GM12878 (cell line): ENCODE measurements at regions not wholly inside any gene's neighbourhood (a gene's known extent, or its start where the extent isn't known, plus 50 kb on each side); places are given as distances from the start of the nearest gene placed in this dataset.
A peak's percentile ranks its signal among the peaks of the same experiment; 100 is the strongest.

Experiments used
- ATAC-seq: fragments of 200-7000 bp; cut with Tn5 transposase; 3 replicates; pipeline ENCODE4 v1.9.1; 2020; ENCODE audit warnings: mild to moderate bottlenecking, moderate library complexity
- BruUV-seq: library from RNA; stranded (reverse); fragments of 400-500 nt; replicated peaks from 2 replicates; lab custom pipeline; 2021; lab: Mats Ljungman, UMichigan
- CTCF ChIA-PET: fragments of 300-600 bp; sonication (Branson Sonifier 250); formaldehyde crosslinking; extraction: SDS; loops from one replicate; lab custom pipeline; 2021; ENCODE audit warnings: inconsistent platforms; lab: Yijun Ruan, JAX
- POLR2A ChIA-PET: fragments of 350-600 bp; formaldehyde crosslinking; extraction: SDS; loops from one replicate; lab custom pipeline; 2021; ENCODE audit warnings: inconsistent platforms; lab: Charles Lee
- RAD21 ChIA-PET: fragments of 300-600 bp; sonication (Branson Sonifier 250); formaldehyde crosslinking; loops from one replicate; lab custom pipeline; 2023; ENCODE audit warnings: antibody characterized with exemption; ENCODE audit not compliant: unreplicated experiment; lab: Charles Lee
- SMC1A ChIA-PET: fragments of 300-600 bp; sonication (Branson Sonifier 250); formaldehyde crosslinking; loops from one replicate; lab custom pipeline; 2023; ENCODE audit not compliant: unreplicated experiment, uncharacterized antibody; lab: Charles Lee
- DNase-seq: peaks from one replicate; pipeline ENCODE4 v3.0.0-alpha.2; 2011; ENCODE audit warnings: low read depth, low spot score
- FAIRE-seq: peaks from 3 replicates; lab custom pipeline; 2011; peaks lifted over from hg19 to GRCh38; lab: Jason Lieb, UNC
- H2AFZ ChIP-seq: 2 replicates; pipeline ENCODE4 v1.6.0; 2011; ENCODE audit warnings: low read depth, low read length, control low read depth; ENCODE audit not compliant: control insufficient read depth
- H3K27ac ChIP-seq: 2 replicates; pipeline ENCODE4 v1.5.1; 2011; ENCODE audit warnings: control low read depth; ENCODE audit not compliant: control insufficient read depth, insufficient read depth
- H3K27me3 ChIP-seq, 2 experiments: replicated peaks in 1 of 2; 2 replicates each; pipeline versions ENCODE4 v1.6.0 to v1.6.1; 2011; ENCODE audit warnings: low read length in 1 of 2; ENCODE audit not compliant: control insufficient read depth in 2 of 2, insufficient read depth in 2 of 2
- H3K36me3 ChIP-seq, 2 experiments: 2 replicates each; pipeline ENCODE4 v1.5.1; 2011; ENCODE audit warnings: low read length in 1 of 2; ENCODE audit not compliant: control insufficient read depth in 2 of 2, insufficient read depth in 2 of 2
- H3K4me1 ChIP-seq: 2 replicates; pipeline ENCODE4 v1.6.1; 2011; ENCODE audit warnings: mild to moderate bottlenecking, low read length, moderate library complexity, mixed read lengths; ENCODE audit not compliant: control insufficient read depth, insufficient read depth
- H3K4me2 ChIP-seq: 2 replicates; pipeline ENCODE4 v1.6.0; 2011; ENCODE audit warnings: control low read depth; ENCODE audit not compliant: control insufficient read depth, insufficient read depth
- H3K4me3 ChIP-seq: fragments of 200-600 bp; sonication (generic); 2 replicates; pipeline ENCODE4 v1.5.1; 2016
- H3K79me2 ChIP-seq: 2 replicates; pipeline ENCODE4 v1.6.0; 2011; ENCODE audit warnings: low read length; ENCODE audit not compliant: control insufficient read depth, insufficient read depth
- H3K9ac ChIP-seq: 2 replicates; pipeline ENCODE4 v1.8.0; 2011; ENCODE audit warnings: low read length, control low read depth, mixed read lengths; ENCODE audit not compliant: control insufficient read depth, insufficient read depth
- H3K9me3 ChIP-seq: replicated peaks from 3 replicates; pipeline ENCODE4 v1.5.1; 2011; ENCODE audit warnings: mild to moderate bottlenecking, low read length; ENCODE audit not compliant: control insufficient read depth, insufficient read depth
- H4K20me1 ChIP-seq: 2 replicates; pipeline ENCODE4 v1.6.0; 2011; ENCODE audit not compliant: control insufficient read depth, insufficient read depth
- ASH2L ChIP-seq: fragments of 300-600, 200-600 bp; sonication (generic); IDR thresholded peaks from 2 replicates; pipeline ENCODE4 v1.6.1; 2017; ENCODE audit warnings: low read depth, mild to moderate bottlenecking, borderline replicate concordance
- BMI1 ChIP-seq: fragments of 450-650 bp; IDR thresholded peaks from 2 replicates; pipeline ENCODE4 v1.6.1; 2016; ENCODE audit warnings: mild to moderate bottlenecking, moderate library complexity, borderline replicate concordance
- HCFC1 ChIP-seq: fragments of 150-350 bp; IDR thresholded peaks from 2 replicates; pipeline ENCODE4 v1.6.1; 2014; ENCODE audit warnings: low read length
- JUND ChIP-seq: IDR thresholded peaks from 2 replicates; pipeline ENCODE4 v1.6.1; 2012; ENCODE audit warnings: low read depth, mild to moderate bottlenecking, low read length, improper control_type of control experiment, moderate library complexity
- KDM1A ChIP-seq: fragments of 200-600 bp; sonication (generic); IDR thresholded peaks from 2 replicates; pipeline ENCODE4 v1.6.1; 2016; ENCODE audit warnings: borderline replicate concordance
- RAD21 ChIP-seq: IDR thresholded peaks from 2 replicates; pipeline ENCODE4 v1.6.1; 2011; ENCODE audit warnings: mild to moderate bottlenecking, low read depth, low read length, moderate library complexity; ENCODE audit not compliant: insufficient read depth
- SMAD1 ChIP-seq: fragments of 450-650 bp; IDR thresholded peaks from 2 replicates; pipeline ENCODE4 v1.6.1; 2018; ENCODE audit warnings: mild to moderate bottlenecking, low read depth; ENCODE audit not compliant: partially characterized antibody
- ZNF384 ChIP-seq: IDR thresholded peaks from 2 replicates; pipeline ENCODE4 v1.6.1; 2012; ENCODE audit warnings: low read depth, mild to moderate bottlenecking, low read length, improper control_type of control experiment, borderline replicate concordance
- WGBS: methylation state at CpG from one replicate; pipeline ENCODE4 v1.1.6; 2016; ENCODE audit warnings: low lambda C conversion rate; ENCODE audit not compliant: insufficient replicate concordance, insufficient coverage; ENCODE audit errors: missing lambda C conversion rate; 5-methylcytosine and 5-hydroxymethylcytosine counted together
- in situ Hi-C: fragments of 300-500 bp; cut with MboI; formaldehyde crosslinking; loops from 9 replicates; pipeline ENCODE4 v1.14.3; 2018; ENCODE audit warnings: mixed read lengths
- intact Hi-C: fragments of 100-400 bp; cut with micrococcal nuclease; formaldehyde crosslinking; loops from one replicate; pipeline ENCODE4 v1.14.2; 2022; ENCODE audit not compliant: unreplicated experiment
- TF ChIP-seq, protein P1 (sequence below): fragments of 450-650 bp; IDR thresholded peaks from 2 replicates; pipeline ENCODE4 v1.6.1; 2017; ENCODE audit warnings: antibody characterized with exemption, mild to moderate bottlenecking, moderate library complexity

DNA sequence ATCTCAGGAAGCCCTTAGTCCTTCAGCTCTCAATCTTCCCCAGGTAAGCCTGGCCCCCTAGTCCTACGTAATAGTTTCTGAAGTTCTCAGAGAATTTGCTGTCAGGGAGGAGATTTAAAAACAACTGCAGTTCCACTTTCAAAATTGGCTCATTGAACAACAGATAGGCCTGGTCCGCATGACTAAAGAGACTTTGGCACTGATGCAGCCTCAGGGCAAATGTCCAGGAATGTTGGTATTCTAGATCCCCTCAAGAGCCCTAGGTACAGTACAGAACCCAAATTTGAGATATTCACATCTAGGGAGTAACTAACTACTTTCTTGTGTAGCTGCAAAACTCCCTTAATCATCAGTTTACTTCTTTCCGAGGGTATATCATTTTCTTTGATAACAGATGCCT, 162.8 kb downstream of the GABRG2 start:
- Histone ChIP-seq H3K9ac (no peak overlapping the region), H4K20me1 (no peaks in the 10 kb centered on the region), H3K27ac (no peak overlapping the region), H3K79me2 (no peaks in the 10 kb centered on the region), H3K27me3 (no peaks in the 10 kb centered on the region), H3K4me3 (no peak overlapping the region), H3K4me2 (no peak overlapping the region), H3K36me3 (no peaks in the 10 kb centered on the region), H2AFZ (no peak overlapping the region), H3K9me3 (no peaks in the 10 kb centered on the region), H3K4me1 (no peaks in the 10 kb centered on the region)
- in situ Hi-C loops (no loop called here), intact Hi-C loops (no loop called here)
- FAIRE-seq (no peak), DNase-seq (no peak), ATAC-seq (peak; percentile 46)
- RAD21 ChIA-PET: interaction anchor here (0.9 to 1.3 kb wide), 2 partner anchors 14 to 21 kb away, joined by 3 to 4 read pairs; no protein-coding TSS in a partner anchor
- SMC1A ChIA-PET: interaction anchor here (0.7 to 1.4 kb wide), 3 partner anchors 10 to 21 kb away, joined by 3 to 4 read pairs (median 4); no protein-coding TSS in a partner anchor
- CTCF ChIA-PET: no interaction called here
- TF ChIP-seq HCFC1 (no peak), ZNF384 (no peak), BMI1 (no peak), JUND (no peak), RAD21 (no peak), KDM1A (no peak), SMAD1 (no peak), ASH2L (no peak)
- TF ChIP-seq, protein P1, sequence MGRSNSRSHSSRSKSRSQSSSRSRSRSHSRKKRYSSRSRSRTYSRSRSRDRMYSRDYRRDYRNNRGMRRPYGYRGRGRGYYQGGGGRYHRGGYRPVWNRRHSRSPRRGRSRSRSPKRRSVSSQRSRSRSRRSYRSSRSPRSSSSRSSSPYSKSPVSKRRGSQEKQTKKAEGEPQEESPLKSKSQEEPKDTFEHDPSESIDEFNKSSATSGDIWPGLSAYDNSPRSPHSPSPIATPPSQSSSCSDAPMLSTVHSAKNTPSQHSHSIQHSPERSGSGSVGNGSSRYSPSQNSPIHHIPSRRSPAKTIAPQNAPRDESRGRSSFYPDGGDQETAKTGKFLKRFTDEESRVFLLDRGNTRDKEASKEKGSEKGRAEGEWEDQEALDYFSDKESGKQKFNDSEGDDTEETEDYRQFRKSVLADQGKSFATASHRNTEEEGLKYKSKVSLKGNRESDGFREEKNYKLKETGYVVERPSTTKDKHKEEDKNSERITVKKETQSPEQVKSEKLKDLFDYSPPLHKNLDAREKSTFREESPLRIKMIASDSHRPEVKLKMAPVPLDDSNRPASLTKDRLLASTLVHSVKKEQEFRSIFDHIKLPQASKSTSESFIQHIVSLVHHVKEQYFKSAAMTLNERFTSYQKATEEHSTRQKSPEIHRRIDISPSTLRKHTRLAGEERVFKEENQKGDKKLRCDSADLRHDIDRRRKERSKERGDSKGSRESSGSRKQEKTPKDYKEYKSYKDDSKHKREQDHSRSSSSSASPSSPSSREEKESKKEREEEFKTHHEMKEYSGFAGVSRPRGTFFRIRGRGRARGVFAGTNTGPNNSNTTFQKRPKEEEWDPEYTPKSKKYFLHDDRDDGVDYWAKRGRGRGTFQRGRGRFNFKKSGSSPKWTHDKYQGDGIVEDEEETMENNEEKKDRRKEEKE: no peak
- POLR2A ChIA-PET: interaction anchor here (0.7 to 0.9 kb wide), 3 partner anchors 14 to 625 kb away, joined by 3 to 7 read pairs (median 5); no protein-coding TSS in a partner anchor
- BruUV-seq: no TSS peak
- WGBS: 43% methylated on average over 3 of the region's 3 CpGs
